Islet precursor cell (in vitro differentiated cells): ENCODE measurements at regions not wholly inside any gene's neighbourhood (a gene's known extent, or its start where the extent isn't known, plus 50 kb on each side); places are given as distances from the start of the nearest gene placed in this dataset.
"Not testable (repeated sequence)": the region's sequence is repeated elsewhere in the genome, so short reads cannot be mapped to it uniquely, and the experiment has no call there.

Experiments used
- DNase-seq: peaks from one replicate; pipeline ENCODE4 v3.0.0-alpha.2; 2018

- no peak for DNase-seq
Measured at GRCh38 chr1:174105086-174105485, 54.2 kb upstream of the RABGAP1L start.

GRCh38 chr1:174103766-174104165 is 55.6 kb upstream of the RABGAP1L start:
- DNase-seq = no peak

- DNase-seq = not testable (repeated sequence)
Measured at GRCh38 chr1:174101976-174102375, 57.3 kb upstream of the RABGAP1L start.

- DNase-seq = no peak
Measured at GRCh38 chr1:174097426-174097825, 61.9 kb upstream of the RABGAP1L start.

GRCh38 chr1:174093789-174094188 is 65.5 kb upstream of the RABGAP1L start:
- DNase-seq = not testable (repeated sequence)

GRCh38 chr1:174090471-174090870 is 68.3 kb upstream of the RC3H1 start:
- no peak for DNase-seq

- DNase-seq = peak; percentile 53
Measured at GRCh38 chr1:174080819-174081218, 58.7 kb upstream of the RC3H1 start.

- no peak for DNase-seq
Measured at GRCh38 chr1:174079796-174080195, 57.6 kb upstream of the RC3H1 start.

GRCh38 chr1:174078916-174079315 is 56.8 kb upstream of the RC3H1 start:
- DNase-seq = not testable (repeated sequence)

- DNase-seq = no peak
Measured at GRCh38 chr1:174077749-174078490, 55.8 kb upstream of the RC3H1 start.

GRCh38 chr1:174075245-174075692 is 53.1 kb upstream of the RC3H1 start:
- no peak for DNase-seq

GRCh38 chr1:174074757-174075156 is 52.6 kb upstream of the RC3H1 start:
- no peak for DNase-seq

GRCh38 chr1:174072581-174072980 is 50.4 kb upstream of the RC3H1 start:
- DNase-seq = no peak
